Breast epithelium (tissue), 4 donors: ENCODE measurements at regions not wholly inside any gene's neighbourhood (a gene's known extent, or its start where the extent isn't known, plus 50 kb on each side); places are given as distances from the start of the nearest gene placed in this dataset.

Source experiments
- DNase-seq, 2 donors: peaks; one replicate each; pipeline ENCODE4 v3.0.0-alpha.2; 2019; ENCODE audit warnings: low spot score in 2 of 2
- H3K27ac ChIP-seq, 2 donors: fragments of 200-600 bp; sonication (generic) in 1 of 2; one replicate each; pipeline ENCODE4 v1.5.1; 2016 to 2019; ENCODE audit warnings: mild to moderate bottlenecking in 1 of 2
- H3K27me3 ChIP-seq, 2 donors: fragments of 200-600 bp; sonication (generic) in 1 of 2; one replicate each; pipeline versions ENCODE4 v1.5.1 to v1.6.0; 2017 to 2019; ENCODE audit warnings: control low read depth in 1 of 2, mild to moderate bottlenecking in 1 of 2
- H3K36me3 ChIP-seq: fragments of 200-600 bp; one replicate; pipeline ENCODE4 v1.5.1; 2019
- H3K4me1 ChIP-seq, 2 donors: fragments of 200-600 bp; sonication (generic); one replicate each; pipeline ENCODE4 v1.5.1; 2016 to 2019; ENCODE audit warnings: control low read depth in 1 of 2
- H3K4me3 ChIP-seq, 3 donors: fragments of 200-600 bp; sonication (generic); 1 replicate in 2 of 3; 2 replicates in 1 of 3; pipeline ENCODE4 v1.5.1; 2016 to 2019; ENCODE audit warnings: mild to moderate bottlenecking in 3 of 3, moderate library complexity in 2 of 3
- H3K9me3 ChIP-seq, 2 donors: fragments of 200-600 bp; sonication (generic) in 1 of 2; one replicate each; pipeline ENCODE4 v1.5.1; 2016 to 2019; ENCODE audit warnings: control low read depth in 1 of 2
- POLR2A ChIP-seq: fragments of 450-650 bp; IDR thresholded peaks from one replicate; pipeline ENCODE4 v1.6.1; 2016; ENCODE audit warnings: antibody characterized with exemption, mild to moderate bottlenecking, moderate library complexity
- POLR2AphosphoS5 ChIP-seq, 3 donors: sonication (generic); formaldehyde crosslinking; IDR thresholded peaks; one replicate each; pipeline ENCODE4 v1.6.1; 2017; ENCODE audit warnings: antibody characterized with exemption in 3 of 3
- intact Hi-C: fragments of 100-400 bp; cut with DNase I; formaldehyde crosslinking; loops from one replicate; pipeline ENCODE4 v1.15.1; 2023; ENCODE audit warnings: low total_unique reads
- TF ChIP-seq, protein P1 (sequence below), 3 donors: fragments of 450-650 bp; IDR thresholded peaks; one replicate each; pipeline ENCODE4 v1.5.1; 2016 to 2017; ENCODE audit warnings: antibody characterized with exemption in 3 of 3, mild to moderate bottlenecking in 3 of 3, moderate library complexity in 3 of 3

- intact Hi-C loops = no loop called here
- no peak overlapping the region for H3K4me3 ChIP-seq
- DNase-seq = no peak
These were observed 94.5 kb upstream of the UPP2 start for GRCh38 chr2:158006961-158007719.

DNA sequence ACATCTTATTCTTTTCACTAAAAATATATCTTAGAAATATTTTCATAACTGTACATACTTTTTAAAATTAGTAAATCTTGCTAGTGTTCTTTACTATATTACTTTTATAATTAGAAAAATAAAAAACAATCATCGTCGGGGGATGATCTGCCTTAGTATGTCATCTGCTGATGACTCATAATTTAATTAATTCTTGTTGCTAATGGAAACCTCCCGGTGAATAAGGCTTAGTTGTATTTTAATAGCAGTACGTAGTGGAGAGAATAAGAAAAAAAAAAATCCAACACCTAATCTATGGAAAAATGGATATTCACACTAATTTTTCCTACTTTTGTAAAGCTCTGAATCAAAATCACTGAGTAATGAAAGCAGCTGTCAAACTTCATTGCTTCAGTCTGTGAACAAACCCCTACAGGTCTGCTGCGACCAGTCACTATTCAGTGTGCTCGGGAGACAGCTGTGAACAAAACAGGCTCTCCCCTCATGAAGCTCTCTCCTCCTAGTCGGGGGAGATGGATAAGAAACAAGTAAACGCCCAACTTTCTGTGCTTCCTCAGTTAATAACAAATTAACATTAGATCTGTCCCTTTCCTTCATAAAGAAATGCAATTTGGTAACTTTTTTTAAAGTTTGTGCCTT, 97.4 kb upstream of the UPP2 start:
- no peak overlapping the region for H3K4me3 ChIP-seq
- intact Hi-C loops = no loop called here
- TF ChIP-seq POLR2AphosphoS5 (IDR thresholded peaks at IDR 0.05) = no peak
- no peak for TF ChIP-seq POLR2A
- TF ChIP-seq, protein P1, sequence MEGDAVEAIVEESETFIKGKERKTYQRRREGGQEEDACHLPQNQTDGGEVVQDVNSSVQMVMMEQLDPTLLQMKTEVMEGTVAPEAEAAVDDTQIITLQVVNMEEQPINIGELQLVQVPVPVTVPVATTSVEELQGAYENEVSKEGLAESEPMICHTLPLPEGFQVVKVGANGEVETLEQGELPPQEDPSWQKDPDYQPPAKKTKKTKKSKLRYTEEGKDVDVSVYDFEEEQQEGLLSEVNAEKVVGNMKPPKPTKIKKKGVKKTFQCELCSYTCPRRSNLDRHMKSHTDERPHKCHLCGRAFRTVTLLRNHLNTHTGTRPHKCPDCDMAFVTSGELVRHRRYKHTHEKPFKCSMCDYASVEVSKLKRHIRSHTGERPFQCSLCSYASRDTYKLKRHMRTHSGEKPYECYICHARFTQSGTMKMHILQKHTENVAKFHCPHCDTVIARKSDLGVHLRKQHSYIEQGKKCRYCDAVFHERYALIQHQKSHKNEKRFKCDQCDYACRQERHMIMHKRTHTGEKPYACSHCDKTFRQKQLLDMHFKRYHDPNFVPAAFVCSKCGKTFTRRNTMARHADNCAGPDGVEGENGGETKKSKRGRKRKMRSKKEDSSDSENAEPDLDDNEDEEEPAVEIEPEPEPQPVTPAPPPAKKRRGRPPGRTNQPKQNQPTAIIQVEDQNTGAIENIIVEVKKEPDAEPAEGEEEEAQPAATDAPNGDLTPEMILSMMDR (IDR thresholded peaks at IDR 0.05) = no peak

More at GRCh38 chr2:158006961-158007719, 94.5 kb upstream of the UPP2 start:
- H3K36me3 ChIP-seq = no peaks in the 10 kb centered on the region
- H3K27me3 ChIP-seq = no peaks in the 10 kb centered on the region
- H3K9me3 ChIP-seq = no peaks in the 10 kb centered on the region
- no peak overlapping the region for H3K27ac ChIP-seq
- TF ChIP-seq, protein P1 (IDR thresholded peaks at IDR 0.05) = no peak
- TF ChIP-seq POLR2A = no peak
- TF ChIP-seq POLR2AphosphoS5 (IDR thresholded peaks at IDR 0.05) = no peak
- no peaks in the 10 kb centered on the region for H3K4me1 ChIP-seq

GRCh38 chr2:158002079-158002478, 99.6 kb upstream of the UPP2 start:
- intact Hi-C loops = no loop called here
- H3K9me3 ChIP-seq = no peaks in the 10 kb centered on the region
- TF ChIP-seq, protein P1 (IDR thresholded peaks at IDR 0.05) = no peak
- TF ChIP-seq POLR2A = no peak
- no peak for TF ChIP-seq POLR2AphosphoS5 (IDR thresholded peaks at IDR 0.05)
- H3K4me3 ChIP-seq = no peak overlapping the region
- DNase-seq = no peak
- H3K27me3 ChIP-seq = no peaks in the 10 kb centered on the region
- no peaks in the 10 kb centered on the region for H3K36me3 ChIP-seq
- no peak overlapping the region for H3K27ac ChIP-seq
- H3K4me1 ChIP-seq = no peaks in the 10 kb centered on the region

More for the DNA sequence above, 97.4 kb upstream of the UPP2 start:
- H3K4me1 ChIP-seq = no peaks in the 10 kb centered on the region
- no peak for DNase-seq
- H3K27ac ChIP-seq = no peak overlapping the region
- no peaks in the 10 kb centered on the region for H3K27me3 ChIP-seq
- H3K36me3 ChIP-seq = no peaks in the 10 kb centered on the region
- H3K9me3 ChIP-seq = no peaks in the 10 kb centered on the region

GRCh38 chr2:157996799-157997198, 104.9 kb upstream of the UPP2 start:
- intact Hi-C loops = no loop called here
- H3K27ac ChIP-seq = no peak overlapping the region
- H3K36me3 ChIP-seq = no peaks in the 10 kb centered on the region
- TF ChIP-seq POLR2AphosphoS5 (IDR thresholded peaks at IDR 0.05) (no peak), POLR2A (no peak)
- TF ChIP-seq, protein P1 (IDR thresholded peaks at IDR 0.05) = no peak
- no peaks in the 10 kb centered on the region for H3K27me3 ChIP-seq
- H3K9me3 ChIP-seq = no peaks in the 10 kb centered on the region
- H3K4me1 ChIP-seq = no peaks in the 10 kb centered on the region
- DNase-seq = no peak
- H3K4me3 ChIP-seq = no peak overlapping the region

- DNase-seq = peak in 1 of 2 donors; percentile 82
- Histone ChIP-seq H3K4me1 (no peaks in the 10 kb centered on the region), H3K36me3 (no peaks in the 10 kb centered on the region), H3K4me3 (no peak overlapping the region), H3K27me3 (no peaks in the 10 kb centered on the region), H3K9me3 (no peaks in the 10 kb centered on the region), H3K27ac (no peak overlapping the region)
- TF ChIP-seq, protein P1 (IDR thresholded peaks at IDR 0.05) = no peak
- TF ChIP-seq POLR2AphosphoS5 (IDR thresholded peaks at IDR 0.05) (no peak), POLR2A (no peak)
- intact Hi-C loops = no loop called here
These were observed 106.6 kb upstream of the UPP2 start for GRCh38 chr2:157995117-157995516.
